SU-DHL-6 (cell line): ENCODE measurements at regions not wholly inside any gene's neighbourhood (a gene's known extent, or its start where the extent isn't known, plus 50 kb on each side); places are given as distances from the start of the nearest gene placed in this dataset.

Experiments
- EZH2phosphoT487 ChIP-seq: fragments of 200-600 bp; sonication (generic), shearing (Covaris generic); conservative IDR thresholded peaks from 2 replicates; pipeline ENCODE4 v1.6.1; 2018; ENCODE audit warnings: mild to moderate bottlenecking, antibody characterized with exemption, low read length, moderate library complexity, mixed read lengths
- TF ChIP-seq, protein P1 (sequence below): fragments of 200-600 bp; sonication (generic); IDR thresholded peaks from one replicate; pipeline ENCODE4 v1.5.1; 2017; ENCODE audit warnings: antibody characterized with exemption, mild to moderate bottlenecking, low read length, moderate library complexity; ENCODE audit not compliant: insufficient read depth, poor library complexity, severe bottlenecking

DNA sequence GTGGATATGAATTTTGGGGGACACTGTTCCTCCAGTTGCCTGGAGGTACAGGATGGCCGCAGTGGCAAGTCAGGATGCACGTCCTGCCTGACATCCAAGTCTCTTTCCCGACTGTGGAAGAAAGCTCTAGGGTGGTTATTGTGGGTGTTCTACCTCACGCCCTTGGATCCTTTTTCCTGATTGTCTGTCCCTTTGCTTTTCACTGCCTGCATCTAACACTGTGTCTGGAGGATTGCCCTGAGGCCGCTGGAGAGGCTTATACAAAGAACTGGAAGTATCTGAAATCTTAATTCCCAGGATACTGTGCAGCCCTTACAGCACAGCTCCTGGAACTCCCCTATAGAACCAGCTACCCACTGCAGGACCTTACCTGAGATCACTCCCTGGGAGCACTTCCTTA, 250.5 kb downstream of the TFCP2L1 start:
- TF ChIP-seq, protein P1, sequence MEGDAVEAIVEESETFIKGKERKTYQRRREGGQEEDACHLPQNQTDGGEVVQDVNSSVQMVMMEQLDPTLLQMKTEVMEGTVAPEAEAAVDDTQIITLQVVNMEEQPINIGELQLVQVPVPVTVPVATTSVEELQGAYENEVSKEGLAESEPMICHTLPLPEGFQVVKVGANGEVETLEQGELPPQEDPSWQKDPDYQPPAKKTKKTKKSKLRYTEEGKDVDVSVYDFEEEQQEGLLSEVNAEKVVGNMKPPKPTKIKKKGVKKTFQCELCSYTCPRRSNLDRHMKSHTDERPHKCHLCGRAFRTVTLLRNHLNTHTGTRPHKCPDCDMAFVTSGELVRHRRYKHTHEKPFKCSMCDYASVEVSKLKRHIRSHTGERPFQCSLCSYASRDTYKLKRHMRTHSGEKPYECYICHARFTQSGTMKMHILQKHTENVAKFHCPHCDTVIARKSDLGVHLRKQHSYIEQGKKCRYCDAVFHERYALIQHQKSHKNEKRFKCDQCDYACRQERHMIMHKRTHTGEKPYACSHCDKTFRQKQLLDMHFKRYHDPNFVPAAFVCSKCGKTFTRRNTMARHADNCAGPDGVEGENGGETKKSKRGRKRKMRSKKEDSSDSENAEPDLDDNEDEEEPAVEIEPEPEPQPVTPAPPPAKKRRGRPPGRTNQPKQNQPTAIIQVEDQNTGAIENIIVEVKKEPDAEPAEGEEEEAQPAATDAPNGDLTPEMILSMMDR, result no peak
- TF ChIP-seq EZH2phosphoT487, result no peak
